ENCODE measurements at regions not wholly inside any gene's neighbourhood (a gene's known extent, or its start where the extent isn't known, plus 50 kb on each side); places are given as distances from the start of the nearest gene placed in this dataset.

DNA sequence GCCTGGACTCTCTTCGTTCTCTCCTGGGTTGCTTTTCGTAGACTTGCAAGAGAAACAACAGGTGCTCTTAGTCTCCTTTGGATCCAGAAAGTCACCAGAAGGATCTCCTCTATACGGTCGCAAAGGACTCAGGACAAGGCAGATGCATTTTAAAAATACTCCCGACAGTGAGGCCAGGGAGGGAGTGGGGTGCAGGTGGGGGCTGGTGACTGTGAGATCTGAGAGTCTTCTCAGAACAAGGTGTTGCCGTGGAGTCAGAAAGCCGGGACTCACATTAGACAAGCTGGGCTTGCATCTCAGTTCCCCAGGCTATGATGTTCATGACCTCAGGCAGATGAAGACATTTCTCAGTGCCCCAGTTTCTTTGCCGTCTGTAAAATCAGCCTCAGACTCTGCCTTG is 507.2 kb downstream of the TCERG1L start:
- intact Hi-C loops (cut with DNase I) = no loop called here
- no peaks in the 10 kb centered on the region for H3K36me3 ChIP-seq
- H3K27ac ChIP-seq = no peak overlapping the region
- no peaks in the 10 kb centered on the region for H3K9me3 ChIP-seq
- ATAC-seq = no peak
- 77 to 88% (median 82%) methylated on average over 8 of the region's 8 CpGs for WGBS, 4 donors
- H3K27me3 ChIP-seq = peaks cover 0 to 4% (median 0%) of the 10 kb centered on the region in 9 donors
- H3K4me1 ChIP-seq = no peaks in the 10 kb centered on the region
- no peak for TF ChIP-seq POLR2A (IDR thresholded peaks at IDR 0.05)
- TF ChIP-seq CTCF (IDR thresholded peaks at IDR 0.05) = no peak
- H3K4me3 ChIP-seq = no peak overlapping the region
- no peak for DNase-seq

DNA sequence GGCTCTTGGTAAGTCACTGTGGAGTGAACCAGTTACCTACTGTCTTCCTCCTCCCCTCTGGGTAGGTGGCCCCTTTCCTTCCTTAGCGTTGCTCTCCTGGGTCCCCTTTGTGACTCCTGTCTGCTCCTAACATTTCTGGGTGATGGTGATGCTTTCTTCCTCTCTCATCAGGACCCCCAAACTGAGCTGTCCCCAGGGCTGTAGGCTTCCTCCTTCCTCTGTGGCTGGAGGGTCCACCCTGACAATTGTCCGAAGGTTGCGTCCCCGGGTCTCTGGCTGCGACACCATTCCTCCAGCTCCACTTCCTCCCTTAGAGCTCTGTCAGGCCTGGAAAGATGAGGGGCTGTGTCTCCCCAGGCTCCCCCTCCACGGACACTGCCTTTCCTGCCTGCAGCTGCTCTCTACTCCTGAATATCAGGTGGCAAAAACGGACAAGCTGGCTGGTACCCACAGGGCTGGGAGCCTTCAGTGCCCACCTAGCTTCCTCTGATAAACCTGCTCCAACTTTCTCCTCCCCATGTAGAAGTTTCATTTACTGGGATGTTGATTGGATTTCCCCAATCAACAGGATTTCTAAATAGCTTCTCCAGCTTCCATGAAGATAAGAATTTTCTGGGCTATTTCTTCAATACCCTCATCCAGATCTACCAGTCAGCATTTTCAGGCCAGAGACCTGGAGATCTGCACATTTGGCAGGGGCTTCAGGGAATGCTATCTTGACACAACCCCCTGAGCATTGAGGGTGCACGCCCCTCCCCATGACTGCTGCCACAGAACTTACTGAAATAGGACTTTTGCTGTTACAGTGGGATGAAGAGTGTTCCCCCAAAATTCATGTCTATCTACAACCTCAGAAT is 506.5 kb downstream of the TCERG1L start:
- TF ChIP-seq POLR2A (IDR thresholded peaks at IDR 0.05) (no peak), CTCF (IDR thresholded peaks at IDR 0.05) (no peak)
- Histone ChIP-seq H3K4me3 (no peak overlapping the region), H3K27me3 (peaks cover 0 to 11% (median 0%) of the 10 kb centered on the region in 9 donors), H3K4me1 (no peaks in the 10 kb centered on the region), H3K36me3 (no peaks in the 10 kb centered on the region), H3K9me3 (no peaks in the 10 kb centered on the region), H3K27ac (no peak overlapping the region)
- no peak for DNase-seq
- no peak for ATAC-seq
- WGBS, 4 donors = 76 to 79% (median 76%) methylated on average over 8 of the region's 8 CpGs
- intact Hi-C loops (cut with DNase I) = no loop called here

GRCh38 chr10:130805635-130806030 is 505.9 kb downstream of the TCERG1L start:
- H3K9me3 ChIP-seq = no peaks in the 10 kb centered on the region
- 76 to 82% (median 80%) methylated on average over 8 of the region's 8 CpGs for WGBS, 4 donors
- peaks cover 0 to 17% (median 0%) of the 10 kb centered on the region in 9 donors for H3K27me3 ChIP-seq
- ATAC-seq (no peak), DNase-seq (no peak)
- TF ChIP-seq CTCF (IDR thresholded peaks at IDR 0.05) (no peak), POLR2A (IDR thresholded peaks at IDR 0.05) (no peak)
- intact Hi-C loops (cut with DNase I) = no loop called here
- H3K4me3 ChIP-seq = no peak overlapping the region
- H3K4me1 ChIP-seq = no peaks in the 10 kb centered on the region
- H3K27ac ChIP-seq = no peak overlapping the region
- H3K36me3 ChIP-seq = no peaks in the 10 kb centered on the region

- Histone ChIP-seq H3K4me1 (no peaks in the 10 kb centered on the region), H3K9me3 (no peaks in the 10 kb centered on the region), H3K36me3 (no peaks in the 10 kb centered on the region), H3K27ac (no peak overlapping the region), H3K27me3 (peaks cover 0 to 25% (median 0%) of the 10 kb centered on the region in 9 donors), H3K4me3 (no peak overlapping the region)
- TF ChIP-seq CTCF (IDR thresholded peaks at IDR 0.05) = no peak
- intact Hi-C loops (cut with DNase I) = no loop called here
- ATAC-seq = no peak
- DNase-seq = no peak
- 83 to 89% (median 88%) methylated on average over 12 of the region's 12 CpGs for WGBS, 4 donors
These were observed 505.1 kb downstream of the TCERG1L start for GRCh38 chr10:130806426-130806825.
